ENCODE measurements at regions not wholly inside any gene's neighbourhood (a gene's known extent, or its start where the extent isn't known, plus 50 kb on each side); places are given as distances from the start of the nearest gene placed in this dataset.

GRCh38 chr22:22171357-22172218 is 73.0 kb upstream of the VPREB1 start:
- no peaks in the 10 kb centered on the region for H3K36me3 ChIP-seq (ENCODE audit: control insufficient read depth in 2 of 4, insufficient read depth in 4 of 4, low read length in 3 of 4)
- H2BK20ac ChIP-seq (ENCODE audit: low read length): no peak overlapping the region
- no peak overlapping the region for H2BK15ac ChIP-seq (ENCODE audit: low read length)
- H2BK12ac ChIP-seq (ENCODE audit: low read depth, low read length): no peak overlapping the region
- no peaks in the 10 kb centered on the region for H3K4me1 ChIP-seq (replicated peaks in 1 of 4; ENCODE audit: control insufficient read depth in 3 of 4, insufficient read depth in 4 of 4, low read length in 3 of 4)
- H3K23me2 ChIP-seq (ENCODE audit: low read depth, low read length): no peaks in the 10 kb centered on the region
- H2BK5ac ChIP-seq (ENCODE audit: low read depth, low read length): no peak overlapping the region
- 45% methylated on average over 6 of the region's 6 CpGs; no CpG with 5 or more reads in 1 of the 2 experiments for WGBS, 2 experiments (ENCODE audit: extremely low coverage in 1 of 2, insufficient coverage in 1 of 2, insufficient read length in 1 of 2, insufficient replicate concordance in 2 of 2, low coverage in 1 of 2, low lambda C conversion rate in 2 of 2, missing lambda C conversion rate in 1 of 2)
- H4K5ac ChIP-seq (ENCODE audit: insufficient read length, low read depth, low read length): no peak overlapping the region
- no peak overlapping the region for H2AFZ ChIP-seq (ENCODE audit: low read length)
- H2BK120ac ChIP-seq (replicated peaks; ENCODE audit: low read depth, low read length): no peak overlapping the region
- no peak overlapping the region for H3K56ac ChIP-seq (replicated peaks; ENCODE audit: insufficient read length, low read depth, low read length)
- H3K18ac ChIP-seq (ENCODE audit: extremely low read depth, low read length): no peak overlapping the region
- no peak overlapping the region for H4K91ac ChIP-seq (replicated peaks; ENCODE audit: insufficient read length, low read length)
- ChIA-PET POLR2A (ENCODE audit: partially characterized antibody) (interaction anchor here (1.1 kb wide), 1 partner anchor 126 kb away, joined by 3 read pairs; no protein-coding TSS in a partner anchor), CTCF (ENCODE audit: partially characterized antibody) (interaction anchor here (0.8 to 8.8 kb wide), 19 partner anchors 9 to 233 kb away, joined by 3 to 91 read pairs (median 4); no protein-coding TSS in a partner anchor)
- H3K27me3 ChIP-seq (replicated peaks in 1 of 4; ENCODE audit: control insufficient read depth in 3 of 4, extremely low read depth in 1 of 4, insufficient read depth in 3 of 4, low read length in 3 of 4): peaks cover 46 to 80% (median 73%) of the 10 kb centered on the region in 4 experiments
- H2AK5ac ChIP-seq (ENCODE audit: low read depth, low read length): no peak overlapping the region
- H3K23ac ChIP-seq (ENCODE audit: insufficient read length): no peak overlapping the region
- H4K8ac ChIP-seq (ENCODE audit: extremely low read depth, insufficient read depth, low read length): no peak overlapping the region
- H4K20me1 ChIP-seq (replicated peaks in 1 of 2; ENCODE audit: control insufficient read depth in 1 of 2, insufficient read depth in 2 of 2, low read length in 2 of 2): peaks cover 0 to 2% of the 10 kb centered on the region in 2 experiments
- no peak for DNase-seq (ENCODE audit: low read depth in 1 of 2, low spot score in 2 of 2)
- H3K4ac ChIP-seq (replicated peaks; ENCODE audit: insufficient read length, low read depth, low read length): no peak overlapping the region
- H3K27ac ChIP-seq (ENCODE audit: low read depth, low read length): no peak overlapping the region
- H3K9me3 ChIP-seq (ENCODE audit: insufficient read depth in 2 of 2, low read depth in 1 of 2, low read length in 1 of 2): no peaks in the 10 kb centered on the region
- no peaks in the 10 kb centered on the region for H3K79me1 ChIP-seq (ENCODE audit: low read depth, low read length)
- H3K4me2 ChIP-seq (ENCODE audit: insufficient read depth in 1 of 2, low read depth in 2 of 2, low read length in 2 of 2): no peak overlapping the region
- H3K79me2 ChIP-seq (ENCODE audit: control insufficient read depth in 1 of 2, insufficient read depth in 2 of 2, low read length in 2 of 2): no peaks in the 10 kb centered on the region
- H3K14ac ChIP-seq (ENCODE audit: insufficient read length): no peak overlapping the region
- no peak overlapping the region for H3K9ac ChIP-seq (replicated peaks in 1 of 4; ENCODE audit: extremely low read depth in 1 of 4, low read depth in 3 of 4, low read length in 3 of 4)
- FAIRE-seq: no peak
- no peak overlapping the region for H3K4me3 ChIP-seq (ENCODE audit: extremely low read depth in 1 of 4, insufficient read depth in 2 of 4, low read depth in 3 of 4, low read length in 4 of 4)
- TF ChIP-seq BCL11A (IDR thresholded peaks at IDR 0.05; ENCODE audit: low read depth in 2 of 2, low read length in 2 of 2): no peak
- no peak for TF ChIP-seq RFX5 (IDR thresholded peaks at IDR 0.05; ENCODE audit: borderline replicate concordance, low read depth, low read length)
- no peak for TF ChIP-seq EZH2 (IDR thresholded peaks at IDR 0.05; ENCODE audit: low read depth, low read length, severe bottlenecking)
- no peak for TF ChIP-seq TEAD4 (IDR thresholded peaks at IDR 0.05; ENCODE audit: low read depth, low read length)
- TF ChIP-seq ATF2 (IDR thresholded peaks at IDR 0.05; ENCODE audit: low read length): no peak
- no peak for TF ChIP-seq SP4 (IDR thresholded peaks at IDR 0.05; ENCODE audit: low read length)
- no peak for TF ChIP-seq POLR2A (IDR thresholded peaks at IDR 0.05; ENCODE audit: control extremely low read depth in 1 of 2, low read depth in 2 of 2, low read length in 2 of 2)
- no peak for TF ChIP-seq ZNF274 (IDR thresholded peaks at IDR 0.05; ENCODE audit: borderline replicate concordance, extremely low read depth, low read length)
- TF ChIP-seq CEBPB (IDR thresholded peaks at IDR 0.05; ENCODE audit: low read depth, low read length): no peak
